IPS DF 19.7 (cell line): ENCODE measurements at regions not wholly inside any gene's neighbourhood (a gene's known extent, or its start where the extent isn't known, plus 50 kb on each side); places are given as distances from the start of the nearest gene placed in this dataset.

Experiments used
- DNase-seq: peaks from one replicate; pipeline ENCODE4 v3.0.0-alpha.2; 2013; ENCODE audit warnings: low read depth, low spot score

DNA sequence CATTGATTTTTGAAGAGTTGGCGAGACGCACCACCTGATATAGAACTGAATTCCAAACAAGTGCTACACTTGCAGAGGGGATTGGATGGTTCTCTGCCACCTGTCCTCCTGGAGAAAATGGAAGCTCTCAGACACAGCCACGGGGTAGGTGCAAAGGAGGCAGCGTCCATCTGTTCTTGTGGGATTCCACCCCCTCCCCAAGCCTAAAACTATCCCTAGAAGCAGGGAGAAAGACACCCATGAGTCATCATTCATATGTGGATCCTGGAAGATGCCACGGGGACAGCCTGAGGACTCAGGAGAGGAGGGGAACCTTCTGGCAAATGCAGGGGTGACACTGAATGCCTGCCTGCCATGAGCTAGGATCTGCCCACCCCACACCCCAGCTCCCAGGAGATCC lies 171.3 kb upstream of the CST7 start:
- no peak for DNase-seq

DNA sequence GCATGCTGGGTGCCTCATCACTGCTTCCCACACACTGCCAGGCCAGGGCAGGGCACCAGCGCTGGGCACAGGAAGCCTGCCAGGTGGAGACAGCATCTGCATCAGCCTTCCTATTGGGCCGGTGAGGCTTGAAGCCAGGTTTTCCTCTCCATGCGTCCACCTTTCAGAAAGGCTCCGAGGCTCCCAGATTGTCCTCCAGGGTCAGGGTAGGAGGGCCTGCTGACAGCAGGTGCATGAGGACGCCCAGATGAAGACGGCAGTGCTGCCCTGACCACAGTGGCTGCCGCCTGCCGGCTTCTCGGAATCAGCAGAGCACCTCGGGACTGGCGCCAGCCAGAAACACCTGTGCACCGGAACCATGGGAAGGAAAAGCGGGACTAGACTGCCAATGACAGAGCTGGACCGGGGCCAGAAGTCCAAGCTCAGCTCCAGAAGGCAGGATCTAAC lies 170.5 kb upstream of the CST7 start:
- no peak for DNase-seq

DNA sequence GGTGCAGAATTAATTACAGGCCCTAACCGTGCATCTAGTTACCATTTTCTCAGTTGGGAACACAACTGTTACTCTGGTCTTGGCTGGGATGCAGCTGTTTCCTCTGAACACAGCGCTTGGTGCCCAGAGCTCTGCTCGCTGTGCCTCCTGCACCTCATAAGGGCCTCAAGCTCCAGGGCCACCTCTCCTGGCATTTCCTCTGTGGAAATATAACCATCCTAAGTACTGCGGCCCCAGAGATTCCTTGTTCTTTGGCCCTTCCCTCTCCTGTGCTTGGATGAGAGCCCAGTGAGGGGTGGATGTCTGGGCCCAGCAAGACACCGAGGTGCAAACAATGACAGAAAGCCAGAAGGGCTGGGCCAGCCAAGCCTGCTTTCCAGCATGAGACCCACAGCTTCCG lies 169.9 kb upstream of the CST7 start:
- DNase-seq: no peak

DNA sequence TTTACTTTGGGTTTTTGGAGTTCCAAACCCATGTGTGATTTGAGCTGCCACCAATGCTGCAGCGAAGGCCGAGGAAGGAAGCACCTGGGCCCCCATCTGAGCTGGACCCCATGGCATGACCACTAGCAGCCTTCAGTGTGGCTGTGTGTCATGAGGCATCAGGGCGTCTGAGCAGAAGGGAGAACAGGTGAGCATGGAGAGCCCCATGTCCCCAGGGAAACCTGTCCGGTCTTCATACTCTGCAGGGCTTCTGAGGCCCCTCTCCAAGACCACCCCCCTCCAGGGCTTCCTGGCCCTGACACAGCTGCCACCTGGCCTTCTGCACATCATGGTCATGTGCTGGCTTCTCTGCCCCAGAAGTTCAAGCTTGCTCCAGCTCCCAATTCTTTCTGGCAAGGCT lies 169.1 kb upstream of the CST7 start:
- DNase-seq: no peak

DNA sequence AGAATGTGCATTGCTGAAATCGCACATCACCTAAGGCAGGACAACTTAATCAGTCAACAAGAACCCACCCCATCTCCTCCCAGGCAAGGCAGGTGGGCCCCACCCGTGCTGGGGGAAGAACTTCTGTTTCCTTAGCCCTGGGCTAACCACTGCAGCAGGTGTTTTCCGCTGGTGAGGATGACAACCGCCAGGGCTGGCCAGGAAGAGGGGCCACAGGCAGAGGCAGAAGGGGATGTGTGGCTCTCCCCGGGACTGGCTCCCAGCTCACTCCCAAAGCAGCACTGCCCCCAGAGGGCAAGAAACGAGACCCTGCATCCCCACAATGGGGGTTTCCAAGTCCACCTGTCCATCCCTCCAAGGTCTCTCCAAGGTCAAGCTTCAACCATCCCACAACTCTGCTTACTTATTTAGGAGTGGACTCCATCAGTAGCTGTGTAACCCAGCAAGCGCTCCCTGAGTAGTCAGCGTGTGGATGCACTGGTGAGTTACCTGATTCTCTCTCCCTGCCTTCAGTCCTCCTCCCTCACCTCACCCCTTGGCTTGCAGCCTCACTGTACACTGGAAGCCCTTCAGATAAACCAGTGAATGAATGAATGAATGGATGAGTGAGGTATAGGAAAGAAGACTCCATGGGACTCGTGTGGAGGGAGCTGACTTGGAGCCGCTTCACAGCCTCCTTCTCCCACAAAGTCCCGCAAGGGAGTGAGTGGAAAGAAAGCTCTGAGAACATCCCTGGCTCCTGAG lies 168.2 kb upstream of the CST7 start:
- no peak for DNase-seq

DNA sequence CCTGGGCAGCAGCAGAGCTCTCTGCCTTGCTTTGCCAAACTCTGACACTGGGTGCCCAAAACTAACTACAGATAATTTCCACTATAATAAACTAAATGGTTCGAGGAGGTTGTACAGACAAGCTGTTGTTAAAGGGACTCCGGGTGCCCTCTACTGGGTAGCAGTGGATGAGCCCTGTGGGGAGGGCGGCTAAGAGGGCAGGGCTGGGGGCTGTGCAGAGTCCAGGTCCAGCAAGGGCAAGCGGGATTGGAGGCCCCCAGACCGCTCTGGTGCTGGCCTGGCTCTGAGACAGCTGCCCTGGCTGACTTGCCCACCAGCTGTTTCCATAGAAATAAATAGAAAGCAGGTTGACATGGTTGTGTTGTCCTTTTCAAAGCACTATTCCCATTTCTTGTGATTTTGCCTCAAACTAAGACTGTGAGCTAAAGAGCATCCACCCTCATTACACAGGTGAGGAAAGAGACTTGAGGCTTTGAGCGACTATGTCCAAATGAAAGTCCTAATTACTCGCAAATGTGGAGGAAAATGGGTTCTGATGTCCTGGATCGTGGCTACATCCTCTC lies 167.6 kb upstream of the CST7 start:
- no peak for DNase-seq

DNA sequence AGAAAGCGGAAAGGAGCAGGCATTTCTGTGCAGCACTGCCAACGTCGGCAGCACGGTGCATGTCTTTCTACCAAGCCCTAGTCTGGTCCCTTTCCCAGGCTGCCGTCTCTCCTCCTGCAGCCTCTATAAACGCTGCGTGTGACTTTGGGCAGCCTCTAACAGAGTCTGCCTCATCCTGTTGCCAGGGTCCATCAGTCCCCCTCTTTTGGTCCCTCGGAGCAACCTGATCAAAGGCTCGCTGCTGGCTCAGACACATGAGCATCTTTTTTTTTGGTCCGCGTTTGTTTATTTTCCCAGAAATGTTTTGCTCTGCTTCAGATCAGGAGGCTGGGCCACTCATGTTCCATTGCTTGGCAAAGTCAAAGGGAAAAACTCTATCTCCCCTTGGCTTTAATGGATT lies 166.8 kb upstream of the CST7 start:
- DNase-seq: no peak

DNA sequence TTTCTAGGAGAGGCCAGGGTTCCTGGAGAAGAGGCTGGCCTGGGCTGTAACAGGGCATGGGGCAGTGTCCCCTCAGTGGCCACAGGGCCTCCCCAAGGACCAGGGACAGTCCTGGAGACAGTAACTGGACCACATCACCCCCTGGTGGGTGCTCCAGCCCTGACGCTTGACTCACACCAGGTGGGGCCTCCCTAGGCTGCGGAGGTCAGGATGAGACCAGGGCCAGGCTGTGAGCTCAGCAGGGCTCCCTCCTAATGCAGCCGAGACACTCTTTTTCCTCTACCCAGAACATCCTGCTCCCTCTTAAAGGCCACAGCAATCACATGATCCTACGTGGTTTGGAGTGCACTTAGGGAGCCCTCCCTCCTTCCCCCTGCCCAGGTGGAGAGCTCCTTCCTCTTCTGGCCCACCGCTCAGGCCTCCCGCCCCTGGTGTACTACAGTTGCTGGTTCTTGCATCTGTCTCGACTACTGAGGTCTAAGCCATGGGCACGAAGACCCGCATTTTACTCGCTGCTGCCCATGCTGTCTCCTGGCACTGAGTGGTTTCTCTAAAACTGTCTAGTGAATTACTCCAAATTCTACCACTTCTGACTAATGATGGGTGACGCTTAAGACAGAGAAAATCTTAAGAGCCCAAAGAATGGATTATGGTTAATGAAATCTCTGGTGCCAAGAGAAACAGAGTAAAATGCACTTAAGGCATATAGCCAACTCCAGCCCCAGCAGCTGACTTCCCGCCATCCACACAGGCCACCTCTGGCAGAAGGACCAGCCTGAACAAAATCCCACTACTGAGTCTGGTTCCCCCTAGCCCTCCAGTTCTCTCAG lies 166.1 kb upstream of the CST7 start:
- no peak for DNase-seq

DNA sequence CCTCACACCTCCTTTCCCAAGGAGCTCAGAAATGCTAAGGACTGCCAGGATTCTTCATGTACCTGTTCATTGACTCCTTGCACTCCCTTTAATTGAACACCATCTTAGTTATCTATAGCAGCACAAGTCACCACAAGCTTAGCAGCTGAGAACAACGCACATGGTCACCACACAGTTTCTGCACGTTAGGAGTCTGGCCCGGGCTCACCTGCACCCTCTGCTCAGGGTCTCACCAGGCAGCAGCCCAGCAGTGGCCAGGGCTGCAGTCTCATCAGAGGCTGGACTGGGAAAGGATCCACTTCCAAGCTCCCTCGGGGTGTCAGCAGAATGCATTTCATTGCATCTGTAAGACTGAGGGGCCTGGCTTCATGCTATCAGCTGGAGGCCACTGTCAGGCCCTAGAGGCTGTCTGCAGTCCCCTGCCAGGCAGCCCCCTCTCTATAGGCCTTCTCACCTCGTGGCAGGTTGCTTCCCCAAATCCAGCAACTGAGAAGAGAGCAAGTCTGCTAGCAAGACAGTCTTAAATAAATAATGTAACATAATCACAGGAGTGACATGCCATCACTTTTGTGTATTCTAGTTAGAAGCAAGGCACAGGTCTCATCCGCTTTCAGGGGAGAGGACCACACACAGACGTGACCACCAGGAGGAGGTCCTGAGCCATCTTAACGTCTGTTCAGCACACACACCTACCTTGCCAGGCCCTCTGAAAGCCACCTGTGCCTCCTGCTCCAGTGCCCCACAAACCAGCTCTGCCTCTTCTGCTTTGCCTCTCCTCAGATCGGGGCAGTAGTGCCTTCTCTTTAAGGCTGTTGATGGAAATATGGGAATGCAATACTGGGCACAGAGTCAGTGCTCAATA lies 165.2 kb upstream of the CST7 start:
- DNase-seq: peak; percentile 33

DNA sequence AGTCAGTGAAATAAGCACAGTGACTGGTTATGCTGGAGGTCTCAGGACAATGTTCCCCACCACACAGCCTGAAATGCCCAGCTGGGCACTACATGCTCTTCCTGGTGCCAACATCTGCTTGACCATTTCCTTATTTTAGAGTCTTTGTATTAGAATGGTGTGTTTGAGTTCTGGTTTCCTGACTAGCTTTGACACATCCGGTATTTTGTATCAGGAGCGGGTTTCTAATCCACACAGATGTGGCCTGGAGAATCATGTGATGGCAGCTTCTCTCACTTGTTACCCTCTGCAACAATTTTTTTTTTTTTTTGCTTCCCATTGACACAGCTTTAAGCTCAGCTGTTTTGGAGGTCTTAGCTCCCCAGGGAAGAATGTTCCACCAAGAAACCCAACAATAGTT lies 164.5 kb upstream of the CST7 start:
- no peak for DNase-seq

DNA sequence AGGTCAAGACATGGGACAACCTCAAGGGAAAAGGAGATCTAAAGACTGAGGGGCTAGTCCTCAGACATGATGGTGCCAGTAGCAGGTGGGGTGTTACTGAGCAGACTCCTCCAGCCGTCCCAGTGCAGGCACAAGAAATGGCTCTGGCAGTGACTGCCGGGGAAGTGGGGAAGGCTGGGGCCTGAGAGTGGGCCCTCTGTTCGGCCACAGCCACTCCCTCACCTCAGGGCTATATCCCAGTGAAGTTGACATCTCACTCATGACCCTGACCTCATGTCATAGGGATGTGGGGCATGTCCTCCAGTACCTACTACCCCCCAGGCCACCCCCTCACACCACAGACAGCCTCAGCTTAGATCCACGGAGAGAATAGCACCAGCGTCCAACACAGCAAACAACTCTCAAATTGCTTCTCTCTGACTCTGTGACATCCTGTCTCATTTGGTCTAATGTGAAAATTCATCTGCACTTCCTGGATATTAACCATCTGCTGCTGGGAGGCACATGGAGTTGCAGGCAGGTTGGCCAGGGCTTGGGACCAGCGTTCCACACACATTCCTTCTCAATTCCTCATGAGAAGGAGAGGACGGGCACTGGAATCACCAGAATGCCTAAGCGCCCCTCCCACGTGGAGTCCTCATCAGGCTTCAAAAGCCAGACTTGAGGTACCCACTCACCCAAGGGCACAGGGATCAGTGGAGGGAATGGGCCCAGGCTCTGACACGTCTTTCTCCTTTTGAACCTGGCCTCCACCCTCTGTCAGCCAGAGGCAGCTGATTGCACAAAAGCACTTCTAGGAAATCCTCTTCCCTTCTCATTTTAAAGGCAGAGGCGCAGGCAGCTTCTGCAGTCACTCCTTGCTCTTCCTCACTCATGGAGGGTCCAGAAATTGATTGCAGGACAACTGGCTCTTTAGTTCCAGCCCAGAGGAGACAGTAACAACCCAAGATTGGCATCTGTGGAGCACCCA lies 163.6 kb upstream of the CST7 start:
- no peak for DNase-seq

DNA sequence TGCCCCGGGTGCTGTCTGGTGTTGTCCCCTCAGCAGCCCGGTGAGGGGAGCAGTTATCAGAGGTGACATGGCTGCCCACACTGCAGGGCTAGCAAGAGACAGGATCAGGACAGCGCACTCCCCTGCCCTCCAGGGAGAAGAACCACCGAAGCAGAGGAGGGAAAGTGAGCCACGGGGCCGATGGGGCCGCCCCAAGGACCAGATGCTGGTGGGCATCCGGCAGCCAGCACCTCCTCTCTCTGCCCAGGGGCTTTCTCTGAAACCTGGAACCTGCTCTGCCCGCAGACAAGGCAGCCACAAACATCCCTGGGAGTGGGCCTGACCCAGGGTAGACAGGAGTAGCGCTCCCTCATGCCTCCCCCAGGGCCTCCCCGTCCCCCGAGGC lies 163.0 kb upstream of the CST7 start:
- no peak for DNase-seq

DNA sequence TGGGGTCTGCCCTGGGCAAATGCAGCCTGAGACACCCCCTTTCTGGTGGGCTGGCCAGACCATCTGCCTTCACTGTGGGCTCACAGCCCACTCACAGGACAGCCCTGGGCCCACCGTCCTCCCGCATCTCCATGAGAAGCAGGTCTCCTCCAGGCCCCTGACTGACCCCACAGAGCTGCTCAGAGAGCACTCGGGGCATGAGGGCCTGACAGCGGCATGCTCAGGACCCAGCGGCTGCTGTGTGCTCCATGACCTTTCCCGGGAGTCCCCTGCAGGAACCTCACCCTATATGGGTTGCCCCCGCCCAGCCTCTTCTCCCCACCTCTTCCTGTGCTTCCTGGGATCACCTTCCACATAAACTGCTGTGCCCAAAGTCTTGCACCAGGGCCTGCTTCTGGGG lies 162.4 kb upstream of the CST7 start:
- DNase-seq: no peak

DNA sequence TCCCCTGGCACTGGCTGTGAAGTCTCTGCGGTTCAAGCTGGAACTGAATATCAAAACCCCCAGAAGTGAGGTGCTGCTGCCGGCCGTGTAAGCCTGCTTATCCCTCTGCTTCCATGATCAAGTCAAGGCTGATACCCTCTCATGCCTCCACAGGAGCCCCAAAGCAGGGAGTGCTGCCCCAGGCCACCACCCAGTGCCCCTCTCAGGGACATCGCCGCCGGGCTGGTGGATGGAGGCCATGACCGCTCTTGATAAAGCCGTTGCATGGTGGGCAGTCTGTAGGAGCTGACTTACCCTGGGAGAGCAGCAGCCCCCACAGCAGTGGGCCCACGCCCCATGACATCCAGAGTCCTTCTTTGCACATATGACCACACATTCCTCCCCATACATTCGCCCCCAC lies 162.0 kb upstream of the CST7 start:
- no peak for DNase-seq

DNA sequence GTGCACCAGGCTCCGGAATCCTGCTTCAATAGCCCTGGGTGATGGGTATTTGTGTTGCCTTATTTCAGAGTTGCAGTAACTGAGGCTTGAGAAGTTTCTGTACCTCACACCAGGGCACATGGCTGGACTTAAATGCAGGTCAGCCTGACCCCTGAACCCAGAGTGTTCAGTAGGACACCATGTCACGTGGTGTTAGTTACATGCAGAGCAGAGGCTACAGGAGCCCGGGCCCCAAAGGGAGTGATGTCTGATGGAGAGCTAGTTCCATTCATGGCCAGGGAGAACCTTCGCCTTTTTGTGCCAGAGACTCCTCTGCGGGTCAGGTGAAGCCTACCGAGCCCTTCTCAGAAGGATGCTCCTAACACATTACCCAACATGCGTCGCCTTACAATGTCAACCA lies 161.4 kb upstream of the CST7 start:
- no peak for DNase-seq

DNA sequence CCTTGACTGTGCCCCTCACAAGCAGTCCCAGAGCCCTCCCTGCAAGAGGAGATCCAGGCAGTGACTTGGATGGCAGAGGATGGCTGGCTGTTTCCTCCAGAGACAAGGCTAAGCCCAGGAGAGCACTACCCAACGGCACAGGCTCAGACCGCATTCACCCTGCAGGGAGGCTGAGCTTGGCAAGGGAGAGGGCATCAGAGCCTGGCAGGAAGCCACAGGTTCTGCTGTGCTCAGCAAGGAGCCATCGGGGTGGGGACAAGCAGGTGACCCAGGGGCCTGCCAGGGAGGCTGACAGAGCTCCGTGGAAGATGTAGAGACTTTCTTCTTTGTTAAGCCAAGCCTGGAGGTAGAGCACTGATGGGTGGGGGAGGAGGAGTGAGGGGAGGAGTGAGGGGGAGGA lies 159.2 kb upstream of the CST7 start:
- no peak for DNase-seq

DNA sequence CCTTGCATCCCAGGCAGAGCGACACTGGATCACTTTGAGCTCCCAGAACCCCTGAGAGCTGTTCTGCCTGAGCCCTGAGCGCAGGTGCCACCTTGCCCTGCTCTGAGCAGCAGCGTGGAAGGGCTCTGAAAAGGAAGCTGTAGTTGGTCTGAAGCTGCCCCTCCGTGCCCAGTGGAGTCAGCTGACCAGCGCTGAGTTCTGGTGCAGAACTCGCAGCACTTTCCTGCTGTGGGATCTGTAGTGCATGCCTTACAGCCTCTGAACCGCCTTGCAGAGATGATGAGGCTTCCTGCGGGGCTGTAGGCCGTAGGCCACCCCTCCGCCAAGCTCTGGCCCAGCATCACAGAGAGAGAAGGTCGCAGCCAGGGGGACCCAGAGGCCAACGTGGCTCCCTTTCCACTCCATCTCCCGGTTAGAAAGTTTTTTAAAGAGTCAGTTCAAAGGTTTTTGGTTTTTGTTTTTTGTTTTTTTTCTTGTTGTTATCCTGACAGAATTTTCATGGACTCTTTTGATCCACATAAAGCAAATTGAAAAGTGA lies 158.3 kb upstream of the CST7 start:
- DNase-seq: no peak

DNA sequence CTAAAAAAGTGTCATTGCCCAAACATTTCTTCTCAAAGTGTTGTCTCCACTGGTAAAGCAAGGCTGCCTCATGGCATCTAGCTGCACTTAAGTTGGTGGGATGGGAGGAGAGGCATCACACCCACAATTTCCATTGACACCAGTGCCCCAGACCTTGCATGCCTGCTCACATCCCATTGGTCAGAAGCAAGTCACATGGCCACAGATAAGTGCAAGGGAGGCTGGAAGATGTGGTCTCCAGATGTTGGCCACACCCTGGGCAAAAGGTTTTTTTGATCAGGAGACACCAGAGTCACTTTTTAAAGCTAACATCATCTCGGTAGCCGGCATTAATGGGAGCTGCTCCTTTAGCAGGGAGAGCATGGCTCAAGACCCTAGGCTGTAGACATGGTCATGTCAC lies 157.1 kb upstream of the CST7 start:
- no peak for DNase-seq

DNA sequence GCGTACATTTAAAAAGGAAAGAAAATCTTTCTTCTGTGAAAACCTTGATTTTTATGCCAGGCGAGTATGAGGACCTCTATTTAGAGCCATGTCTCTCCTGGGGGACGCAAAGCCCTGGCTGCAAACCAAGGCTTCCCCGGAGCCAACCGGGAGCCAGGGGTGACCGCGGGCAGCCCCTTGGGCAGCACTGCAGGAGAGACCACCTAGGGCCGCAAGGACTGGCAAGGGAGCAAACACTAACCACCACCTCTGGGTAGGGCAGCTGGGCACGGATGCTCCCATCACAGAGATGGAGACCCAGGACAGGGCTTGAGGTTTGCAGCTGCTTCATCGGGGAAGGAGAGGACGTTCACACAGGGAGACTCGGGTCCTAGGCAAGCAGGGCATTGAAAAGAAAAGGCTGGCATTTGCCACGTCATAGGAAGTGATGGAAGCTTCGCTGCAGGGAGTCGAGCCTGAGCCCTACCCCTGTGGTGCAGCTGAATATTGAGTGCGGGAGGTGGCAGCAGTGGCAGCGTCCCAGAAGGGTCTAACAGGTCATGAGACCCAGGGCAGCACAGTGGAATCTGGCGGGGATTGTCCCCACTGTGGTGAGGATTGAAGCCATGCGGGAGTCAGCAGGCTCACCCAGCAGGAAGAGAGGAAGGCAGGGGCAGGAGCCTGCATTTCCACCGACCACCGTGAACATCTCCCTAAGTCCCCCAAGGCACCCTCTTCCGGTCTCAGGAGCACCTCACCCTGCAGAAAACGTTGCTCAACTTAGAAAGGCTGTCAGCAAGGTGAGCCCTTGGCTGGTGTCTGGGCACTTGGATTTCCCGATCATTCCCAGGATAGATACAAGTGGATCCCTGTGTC lies 156.2 kb upstream of the CST7 start:
- no peak for DNase-seq

DNA sequence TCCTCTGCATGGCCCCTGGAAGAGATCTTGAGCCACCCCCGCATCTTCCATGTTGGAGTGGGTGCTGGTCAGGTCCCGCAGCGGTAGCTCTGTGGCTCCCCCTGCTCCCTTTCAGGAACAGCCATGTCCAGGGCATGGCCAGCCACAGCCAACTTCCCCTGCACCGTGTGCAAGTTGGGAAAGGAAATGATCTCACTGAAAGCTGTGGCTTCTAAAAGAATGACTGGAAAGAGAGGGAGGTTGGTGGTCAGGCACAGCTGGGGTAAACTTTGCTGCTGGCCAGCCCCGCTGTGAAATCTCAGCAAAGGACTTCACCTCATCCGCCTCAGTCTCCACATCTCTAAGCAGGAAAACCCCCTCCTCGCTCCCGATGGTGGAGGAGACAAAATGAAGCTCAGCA lies 153.6 kb upstream of the CST7 start:
- no peak for DNase-seq
